HG02678 (cell line): ENCODE measurements at regions not wholly inside any gene's neighbourhood (a gene's known extent, or its start where the extent isn't known, plus 50 kb on each side); places are given as distances from the start of the nearest gene placed in this dataset.

Source experiments
- ATAC-seq: cut with Tn5 transposase; IDR thresholded peaks from one replicate; pipeline ENCODE4 v1.9.1; 2021; ENCODE audit warnings: mild to moderate bottlenecking, moderate library complexity; ENCODE audit not compliant: unreplicated experiment

DNA sequence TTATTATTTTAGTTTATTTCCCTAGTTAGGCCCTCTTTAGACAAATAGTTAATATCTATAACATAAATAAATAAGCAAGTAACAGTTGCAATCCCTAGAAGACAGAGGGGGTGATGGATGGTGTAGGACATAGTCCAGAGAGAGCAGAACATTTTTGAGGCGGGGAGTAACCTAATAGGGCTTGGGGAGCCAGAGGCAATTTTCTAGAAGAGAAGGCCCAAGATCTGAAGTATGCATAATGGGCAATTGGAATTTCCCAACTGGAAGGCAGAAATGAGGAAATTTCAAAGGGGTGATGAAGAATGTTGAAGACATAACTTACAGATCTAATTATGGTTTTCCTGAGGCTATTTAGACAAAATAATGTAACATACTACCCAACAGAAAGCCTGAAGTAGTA lies 525.7 kb downstream of the TUSC7 start:
- no peak for ATAC-seq

DNA sequence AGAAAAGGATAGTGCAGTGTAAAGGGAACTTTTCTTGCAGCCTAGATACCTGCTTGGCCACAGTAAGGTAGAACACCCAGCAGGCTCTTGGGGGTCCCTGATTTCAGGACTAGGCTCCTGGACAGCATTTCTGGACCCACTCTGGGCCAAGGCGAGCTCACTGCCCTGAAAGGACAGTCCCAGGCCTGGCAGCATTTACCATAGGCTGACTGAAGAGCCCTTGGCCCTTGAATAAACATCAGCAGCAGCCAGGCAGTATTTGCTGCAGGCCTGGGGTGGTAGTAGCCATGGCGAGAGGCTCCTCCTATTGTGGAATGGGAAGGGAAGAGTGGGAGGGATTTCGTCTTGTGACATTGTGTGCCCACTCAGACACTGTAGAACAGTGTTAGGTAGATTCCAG lies 529.2 kb downstream of the TUSC7 start:
- ATAC-seq: no peak

DNA sequence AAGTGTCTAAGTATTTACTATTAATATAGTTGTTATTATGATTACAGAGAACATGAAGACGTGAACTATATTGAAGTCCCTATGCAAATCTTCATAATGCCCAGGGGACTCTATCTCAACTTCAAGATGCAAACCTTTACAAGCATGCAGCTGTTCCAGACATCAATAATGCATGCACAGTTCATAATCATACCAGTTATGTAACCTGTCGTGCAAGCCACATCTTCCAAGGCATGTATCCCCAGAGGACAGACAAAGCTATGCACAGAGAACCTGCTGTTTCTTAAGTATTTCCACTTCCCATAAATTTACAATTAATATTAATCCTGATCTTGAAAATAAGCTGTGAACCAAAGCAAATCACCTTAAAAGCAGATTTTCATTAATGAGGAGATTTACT lies 534.1 kb downstream of the TUSC7 start:
- no peak for ATAC-seq

DNA sequence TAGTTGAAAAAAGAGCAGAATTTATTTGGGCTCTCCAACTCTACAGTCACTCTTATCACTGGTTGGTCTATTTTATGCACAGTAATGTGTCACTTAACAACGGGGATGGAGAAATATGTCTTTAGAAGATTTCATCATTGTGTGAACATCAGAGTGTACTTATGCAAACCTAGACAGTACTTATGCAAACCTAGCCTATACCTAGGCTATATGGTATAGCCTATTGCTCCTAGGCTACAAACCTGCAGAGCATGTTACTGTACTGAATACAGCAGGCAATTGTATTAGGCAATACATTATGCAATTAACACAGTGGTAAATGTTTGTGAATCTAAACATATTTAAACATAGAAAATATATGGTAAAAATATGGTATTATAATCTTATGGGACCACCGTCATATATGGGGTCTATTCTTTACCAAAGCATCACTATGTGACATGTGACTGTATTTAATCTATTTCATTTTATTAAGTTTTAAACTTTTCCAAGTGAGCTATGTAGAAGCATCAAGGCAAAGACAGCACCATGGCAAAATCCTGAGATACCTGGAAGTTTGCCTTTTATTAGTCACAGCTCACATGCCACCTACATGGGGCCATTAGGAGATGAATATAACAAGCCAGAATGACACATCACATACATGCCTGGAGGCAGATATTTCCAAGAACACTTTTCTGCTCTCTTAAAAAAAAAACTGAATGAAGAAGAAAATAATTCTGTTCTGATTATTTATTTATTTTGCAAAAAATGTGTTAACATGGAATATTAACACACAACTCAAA lies 537.4 kb downstream of the TUSC7 start:
- ATAC-seq: no peak

DNA sequence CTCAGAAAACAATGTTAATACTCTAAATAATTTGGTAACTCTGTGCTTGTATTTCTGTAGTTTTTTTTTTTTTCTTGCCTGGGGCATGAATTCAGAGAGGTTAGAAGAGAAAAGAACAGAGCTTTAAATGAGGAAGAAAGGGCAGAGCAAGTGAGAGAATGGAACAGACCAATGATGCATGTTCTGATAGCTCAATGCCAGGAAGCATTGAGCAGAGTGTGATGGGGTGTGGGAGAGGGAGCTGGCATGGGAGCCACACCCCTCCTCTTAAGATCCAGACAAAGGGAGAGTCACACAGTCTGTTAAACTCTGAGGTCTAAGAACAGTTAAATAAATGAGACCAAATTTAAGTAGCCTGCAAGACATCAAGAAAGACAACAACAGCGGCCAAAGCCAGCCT lies 538.6 kb downstream of the TUSC7 start:
- no peak for ATAC-seq

DNA sequence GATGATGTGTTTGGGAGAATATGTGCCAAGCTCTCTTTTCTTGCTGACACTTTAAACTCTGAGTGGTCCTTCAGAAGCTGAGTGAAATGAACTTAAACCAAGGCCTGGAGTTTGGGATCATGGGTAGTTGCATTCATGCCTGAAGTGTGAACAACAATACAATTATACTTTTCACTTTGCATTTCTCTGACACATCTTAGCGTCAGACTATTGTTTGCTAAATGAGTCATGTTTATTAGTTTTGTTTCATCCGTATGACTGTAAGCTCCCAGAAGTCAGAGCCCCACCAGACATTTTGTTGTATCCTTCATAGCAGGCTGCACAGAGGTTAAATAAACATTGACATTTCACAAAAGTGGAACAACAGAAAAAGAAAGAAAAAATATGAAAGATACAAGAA lies 542.6 kb downstream of the TUSC7 start:
- no peak for ATAC-seq

DNA sequence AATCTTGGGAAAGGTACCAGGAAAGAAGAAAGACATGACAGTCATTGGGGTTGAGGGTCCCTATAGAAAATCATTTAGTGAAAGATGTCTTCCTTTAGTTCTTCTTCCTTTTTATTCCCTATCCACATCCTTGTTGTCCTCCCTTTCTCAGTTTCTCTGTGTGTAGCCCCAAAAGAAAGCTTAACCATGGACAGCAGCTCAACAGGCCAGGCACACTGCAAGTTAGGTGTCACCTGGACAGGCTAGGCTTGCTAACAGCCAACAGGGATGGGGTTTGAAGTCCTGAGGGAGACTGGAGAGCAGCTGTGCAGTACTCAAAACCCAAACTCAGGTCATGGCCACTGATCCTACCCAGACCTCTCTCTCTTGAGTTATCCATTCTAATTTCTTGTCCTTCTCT lies 543.1 kb downstream of the TUSC7 start:
- ATAC-seq: no peak

DNA sequence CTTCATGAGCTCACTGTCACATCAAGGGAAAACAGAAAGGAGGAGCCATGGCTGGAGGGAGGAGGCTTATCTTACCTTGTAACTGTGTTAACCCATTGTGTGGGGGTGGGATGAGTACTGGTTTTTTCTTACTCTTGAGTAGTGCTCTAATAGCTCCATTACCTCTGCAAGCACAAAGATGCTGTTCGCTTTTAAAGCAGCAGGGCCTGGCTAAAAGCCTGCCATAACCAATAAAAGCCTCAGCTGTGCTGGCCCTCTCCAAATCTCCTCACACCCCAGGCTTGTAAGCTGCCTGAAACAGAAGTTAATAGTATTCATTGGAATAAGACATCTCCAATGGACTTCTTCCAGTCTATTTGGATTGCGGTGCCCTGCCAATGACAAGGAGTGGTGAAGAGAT lies 544.1 kb downstream of the TUSC7 start:
- ATAC-seq: no peak

DNA sequence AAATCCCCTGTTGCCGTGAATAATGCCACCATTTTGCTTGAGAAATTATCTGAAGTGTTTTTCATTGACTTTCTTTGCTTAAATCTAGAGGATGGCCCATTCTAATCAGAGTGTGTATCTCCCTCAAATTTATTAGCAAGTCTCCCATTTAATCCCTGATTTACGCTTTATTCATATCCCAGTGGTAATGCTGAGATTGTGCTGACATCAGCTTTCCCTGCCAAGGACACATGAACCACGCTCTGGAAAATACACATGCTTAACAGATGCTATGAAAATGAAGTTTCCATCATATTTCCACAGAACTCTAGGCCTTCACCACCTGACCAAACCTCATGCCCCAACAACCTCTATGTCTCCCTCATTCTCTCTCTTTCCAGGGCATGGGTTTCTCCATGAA lies 545.4 kb downstream of the TUSC7 start:
- ATAC-seq: no peak

DNA sequence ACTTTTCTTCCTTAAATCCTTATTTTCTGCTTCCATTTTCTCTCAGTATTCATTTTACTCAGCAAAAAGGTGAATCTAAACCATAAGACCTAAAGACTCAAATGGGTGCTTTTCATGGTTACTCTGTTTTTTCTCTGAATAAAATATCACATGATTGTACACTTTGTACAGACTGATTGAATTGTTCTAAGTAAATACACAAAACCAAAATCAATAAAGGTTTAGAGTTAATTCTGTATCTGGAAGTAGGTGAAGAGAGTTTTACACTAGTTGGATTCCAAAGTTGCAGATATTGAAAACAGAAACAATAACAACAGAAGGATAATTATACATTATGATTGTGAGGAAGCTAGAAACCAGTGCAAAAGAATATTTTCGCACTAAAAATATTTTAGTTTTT lies 546.2 kb downstream of the TUSC7 start:
- ATAC-seq: no peak

DNA sequence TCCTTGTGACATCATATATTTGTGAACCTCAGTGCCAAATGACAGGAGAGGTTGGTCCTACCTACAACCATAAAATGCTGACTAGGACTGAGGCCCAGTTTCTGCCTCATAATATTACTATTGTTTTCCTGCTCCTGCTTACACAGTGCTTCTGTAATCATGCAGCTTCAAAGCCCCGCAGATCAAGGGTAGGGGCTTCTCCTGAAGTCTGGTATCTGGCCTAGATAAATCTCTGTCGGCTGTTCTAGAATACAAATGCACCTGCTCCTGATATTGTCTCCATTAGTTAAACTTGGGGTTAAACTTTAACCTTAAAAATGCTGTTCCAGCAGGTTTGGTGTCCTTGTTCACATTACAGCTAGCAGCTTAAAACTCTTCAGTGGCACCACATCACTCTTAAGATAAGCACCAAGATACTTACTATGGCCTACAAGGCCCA lies 552.4 kb downstream of the TUSC7 start:
- no peak for ATAC-seq

DNA sequence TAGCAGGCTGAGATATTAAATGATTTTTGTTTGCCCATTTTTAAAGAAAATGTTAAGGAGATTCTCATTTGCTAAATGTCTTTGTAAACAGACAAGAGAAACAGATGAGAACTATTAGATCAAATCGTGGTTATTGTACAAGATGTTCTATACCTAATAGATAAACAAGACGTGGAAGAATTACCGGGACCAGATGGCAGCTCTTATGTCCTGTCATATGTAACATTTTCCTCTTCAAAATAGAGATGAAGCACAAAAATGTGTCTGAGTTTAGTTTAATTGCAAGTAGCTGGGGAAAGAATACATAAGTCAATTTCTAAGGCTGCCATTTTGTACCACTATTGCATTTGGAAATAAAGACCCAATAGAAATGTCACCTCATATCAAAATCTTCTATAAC lies 553.7 kb downstream of the TUSC7 start:
- no peak for ATAC-seq

DNA sequence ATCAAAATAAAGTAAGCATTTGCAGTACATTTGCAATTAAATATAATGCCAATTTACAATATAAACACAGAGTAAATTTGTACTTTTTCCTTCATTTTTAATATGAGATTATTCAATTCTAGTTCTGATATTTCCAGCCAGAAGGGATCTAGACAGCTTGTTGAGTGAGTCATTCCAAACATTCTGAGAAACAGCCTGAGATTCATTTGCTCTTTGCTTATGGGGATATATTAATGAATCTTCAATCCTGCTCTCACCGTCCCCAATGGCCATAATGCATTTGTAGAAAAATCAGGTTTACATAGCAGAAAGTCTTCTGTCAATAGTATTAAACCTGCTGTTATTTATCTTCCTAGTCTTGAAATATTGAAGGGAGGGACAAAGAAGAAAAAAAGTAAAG lies 554.2 kb downstream of the TUSC7 start:
- no peak for ATAC-seq

DNA sequence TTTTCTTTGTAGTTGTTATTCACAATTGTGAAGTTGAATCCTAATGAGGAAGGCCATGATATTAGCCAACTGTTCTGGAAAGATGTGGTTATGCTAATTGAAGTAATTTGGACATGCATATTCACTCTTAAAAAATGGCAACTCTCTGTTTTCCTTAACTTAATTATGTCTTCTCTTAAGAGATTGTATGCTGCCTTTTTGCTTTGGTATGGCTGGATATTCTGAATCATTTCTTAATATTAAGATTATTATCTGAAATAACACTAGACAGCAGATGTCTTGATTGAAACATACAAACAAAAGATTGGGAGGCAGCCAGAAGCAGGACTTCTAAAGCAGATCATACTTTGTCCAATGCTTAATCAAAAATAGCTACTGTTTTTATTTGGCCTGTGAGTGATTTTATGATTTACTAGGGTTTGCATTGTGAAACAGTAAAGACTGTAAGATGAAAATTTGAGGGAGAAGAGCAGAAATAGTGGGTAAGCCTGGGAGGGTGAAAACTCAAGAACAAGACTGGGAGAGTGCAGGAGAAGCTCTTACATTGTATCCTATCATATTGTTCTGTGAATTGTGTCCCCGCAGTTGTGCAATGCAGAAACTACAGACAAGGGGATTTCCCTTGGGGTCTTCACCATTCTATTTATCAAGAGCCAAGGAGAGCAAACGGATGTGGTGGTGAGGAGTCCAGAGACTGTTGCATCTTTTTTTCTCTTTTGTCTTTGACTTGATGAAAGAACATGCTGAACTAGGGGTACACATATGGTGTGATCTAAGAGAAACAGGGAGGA lies 554.8 kb downstream of the TUSC7 start:
- no peak for ATAC-seq

DNA sequence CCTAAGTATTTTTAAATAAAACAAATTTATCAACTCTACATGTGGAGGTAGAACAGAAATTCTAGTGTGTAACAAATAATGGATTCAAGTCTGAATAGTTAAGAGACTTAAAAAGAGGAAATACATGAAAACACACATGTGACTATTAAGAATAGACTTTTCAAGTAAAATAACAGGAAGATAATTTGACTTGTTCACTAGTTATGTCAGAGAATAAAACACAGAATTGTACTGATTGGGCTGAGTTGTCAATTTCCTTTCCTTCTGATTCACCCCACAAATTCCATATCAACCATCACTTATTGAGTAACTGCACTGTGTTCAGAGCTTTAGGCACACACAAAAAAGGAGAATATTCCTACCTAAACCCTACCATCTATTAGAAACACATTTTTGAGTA lies 557.2 kb downstream of the TUSC7 start:
- no peak for ATAC-seq

DNA sequence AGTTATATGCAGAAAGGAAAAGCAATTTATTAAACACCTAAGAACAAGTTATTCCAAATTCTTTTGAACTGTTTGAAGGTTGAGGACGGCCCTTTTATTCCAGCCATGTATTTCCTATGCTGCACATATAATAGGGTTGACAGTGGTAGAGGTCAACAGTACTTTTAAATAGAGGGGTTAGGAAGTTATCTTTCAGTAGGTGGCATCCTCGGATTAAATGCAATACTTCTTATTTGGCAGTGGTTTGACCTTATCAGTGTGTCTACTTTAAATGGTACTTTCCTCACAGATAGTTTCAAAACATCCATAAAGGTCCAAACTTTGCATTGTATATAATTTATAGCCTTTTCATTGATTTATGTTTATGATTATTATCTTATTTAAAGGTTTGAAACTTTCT lies 558.7 kb downstream of the TUSC7 start:
- ATAC-seq: no peak

DNA sequence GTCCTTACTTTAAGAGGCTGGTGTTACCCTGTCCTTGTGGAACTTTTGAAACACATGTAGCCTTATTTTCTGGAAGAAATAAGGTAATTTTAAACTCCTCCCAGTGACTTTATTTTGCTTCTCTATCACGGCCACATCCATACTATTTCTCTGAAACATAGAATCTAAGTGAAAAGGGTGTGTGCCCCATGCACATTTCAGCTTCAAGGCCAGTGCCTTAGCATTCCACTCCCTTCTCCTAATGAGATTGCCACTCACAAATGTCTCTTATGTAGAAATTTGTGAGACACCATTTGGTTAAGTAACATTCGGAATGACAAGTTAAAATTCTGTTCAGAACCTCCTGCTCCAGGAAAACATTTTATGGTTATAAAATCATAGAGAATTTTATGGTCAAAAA lies 562.7 kb downstream of the TUSC7 start:
- no peak for ATAC-seq

DNA sequence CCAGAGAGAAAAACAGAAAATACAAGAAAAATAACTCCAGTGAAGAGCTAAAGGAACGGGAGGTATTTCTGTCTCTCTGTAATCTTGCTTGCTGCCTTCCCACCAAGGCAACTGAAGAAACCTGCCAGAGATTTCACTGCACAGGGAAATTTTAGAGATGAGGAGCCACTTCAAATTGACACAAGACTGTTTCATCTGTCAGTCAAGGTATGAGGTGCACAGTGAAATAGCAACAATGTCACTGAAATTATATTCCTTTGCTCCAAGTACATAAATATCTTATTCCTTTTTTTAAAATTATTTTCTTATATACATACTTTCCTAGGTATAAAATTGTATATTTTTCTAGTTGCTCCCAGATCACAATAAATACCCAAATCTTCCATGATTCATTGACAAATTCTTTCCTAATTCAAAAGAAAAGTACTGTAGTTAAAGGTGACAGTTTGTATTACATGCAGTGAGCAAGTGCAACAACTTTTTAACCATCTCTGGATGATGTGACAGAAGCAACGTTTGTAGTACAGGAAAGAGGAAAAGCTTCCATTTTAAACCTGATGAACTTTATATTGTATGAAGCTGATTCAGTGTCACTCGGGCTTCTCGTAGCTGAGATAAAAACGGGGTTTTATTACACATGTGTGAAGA lies 563.4 kb downstream of the TUSC7 start:
- ATAC-seq: no peak

DNA sequence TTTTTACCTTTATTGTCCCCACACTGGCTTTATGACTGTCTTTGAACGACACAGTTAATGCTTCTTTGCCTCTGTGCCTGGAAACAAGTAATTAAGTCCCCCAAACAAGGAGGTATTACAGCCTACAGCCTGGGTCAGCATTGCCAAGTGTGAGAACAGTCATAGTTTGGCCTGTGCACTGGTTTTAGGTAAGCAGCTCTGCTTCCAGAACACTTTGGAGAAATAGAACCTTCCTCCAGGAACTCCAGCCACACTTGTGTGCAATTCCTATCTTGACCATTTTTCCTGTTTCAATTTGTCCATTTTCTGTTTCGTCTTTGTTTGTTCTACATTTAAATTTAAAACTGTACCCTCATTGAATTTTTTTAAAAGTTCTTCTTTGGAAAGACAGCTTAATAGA lies 568.2 kb downstream of the TUSC7 start:
- ATAC-seq: no peak

DNA sequence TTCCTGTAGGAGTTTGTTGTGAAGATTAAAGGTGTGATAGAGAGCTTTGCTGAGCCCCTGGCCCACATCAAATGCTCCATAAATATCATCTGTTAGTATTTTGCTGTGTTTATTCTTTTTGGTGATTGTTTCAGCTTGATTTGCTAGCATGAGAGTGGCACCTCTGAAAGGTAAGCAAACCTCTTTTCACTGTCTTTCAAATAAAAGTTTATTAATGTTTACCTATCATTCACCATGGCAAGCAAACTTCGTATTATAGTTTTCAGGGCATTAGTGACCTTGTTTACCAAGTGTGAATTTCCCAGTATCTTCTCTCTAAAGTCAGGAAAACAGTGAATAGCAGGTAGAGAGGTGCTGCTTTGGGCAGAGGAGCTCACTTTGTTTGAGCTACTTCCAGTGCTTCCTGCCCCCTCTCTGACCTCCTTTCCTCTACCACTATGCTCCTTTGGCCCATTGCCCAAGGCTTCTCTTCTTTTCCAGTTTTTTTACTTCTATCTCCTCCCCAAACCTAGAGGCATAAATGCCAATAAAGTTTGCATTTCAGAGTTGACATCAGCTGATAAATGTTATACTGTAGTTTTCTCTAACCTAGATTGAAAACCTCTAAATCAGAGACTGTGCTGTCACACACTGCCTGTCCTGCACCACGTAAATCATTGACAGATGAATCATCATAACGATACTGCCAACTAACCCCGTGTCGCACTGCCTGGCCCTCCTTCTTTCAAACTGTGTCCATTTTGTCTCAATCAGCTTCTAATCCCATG lies 569.0 kb downstream of the TUSC7 start:
- peak; percentile 95 for ATAC-seq

DNA sequence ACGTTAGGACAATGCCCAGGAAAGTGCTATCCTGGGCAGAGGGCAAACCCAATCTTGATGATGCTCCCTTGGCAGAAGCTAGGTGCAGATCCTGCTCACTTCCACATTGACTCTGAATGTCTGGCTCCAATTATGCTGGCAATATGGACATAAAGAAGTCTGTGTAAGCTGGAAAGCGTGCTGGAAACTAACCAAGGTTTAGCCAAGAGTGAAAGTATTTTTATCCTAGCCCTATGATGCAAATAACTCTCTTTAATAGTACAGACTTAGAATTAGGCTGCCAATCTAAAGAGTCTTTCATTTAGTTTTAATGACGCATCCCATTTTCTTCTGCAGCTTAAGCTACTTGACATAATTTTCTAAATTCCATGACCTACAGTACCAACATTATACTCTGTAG lies 571.8 kb downstream of the TUSC7 start:
- ATAC-seq: no peak
